Keratinocyte (primary cell): ENCODE measurements at regions not wholly inside any gene's neighbourhood (a gene's known extent, or its start where the extent isn't known, plus 50 kb on each side); places are given as distances from the start of the nearest gene placed in this dataset.
A peak's percentile ranks its signal among the peaks of the same experiment; 100 is the strongest.

Source experiments
- DNase-seq: peaks from one replicate; pipeline ENCODE4 v3.0.0-alpha.2; 2011; ENCODE audit warnings: low read depth, missing footprints, low spot score
- FAIRE-seq: peaks from 2 replicates; lab custom pipeline; 2011; peaks lifted over from hg19 to GRCh38; lab: Jason Lieb, UNC
- H2AFZ ChIP-seq: 2 replicates; pipeline ENCODE4 v1.6.0; 2012; ENCODE audit warnings: low read length, control low read depth, inconsistent platforms; ENCODE audit not compliant: control insufficient read depth
- H3K27ac ChIP-seq: 2 replicates; pipeline ENCODE4 v1.5.1; 2011; ENCODE audit warnings: low read length; ENCODE audit not compliant: control insufficient read depth, insufficient read depth
- H3K27me3 ChIP-seq: 3 replicates; pipeline ENCODE4 v1.6.0; 2011; ENCODE audit warnings: low read length; ENCODE audit not compliant: control insufficient read depth, insufficient read depth; ENCODE audit errors: extremely low read depth
- H3K36me3 ChIP-seq, 2 experiments: 2 replicates in 1 of 2; 3 replicates in 1 of 2; pipeline ENCODE4 v1.5.1; 2011; ENCODE audit warnings: low read length in 2 of 2, mild to moderate bottlenecking in 1 of 2; ENCODE audit not compliant: control insufficient read depth in 2 of 2, insufficient read depth in 2 of 2; ENCODE audit errors: extremely low read depth in 1 of 2
- H3K4me1 ChIP-seq: 3 replicates; pipeline ENCODE4 v1.5.1; 2011; ENCODE audit warnings: low read length; ENCODE audit not compliant: control insufficient read depth, insufficient read depth; ENCODE audit errors: extremely low read depth
- H3K4me2 ChIP-seq: 3 replicates; pipeline ENCODE4 v1.6.0; 2011; ENCODE audit warnings: low read depth, low read length; ENCODE audit not compliant: control insufficient read depth, insufficient read depth; ENCODE audit errors: extremely low read depth
- H3K4me3 ChIP-seq, 3 experiments: fragments of 200-600 bp in 1 of 3; sonication (generic) in 1 of 3; 2 replicates in 2 of 3; 3 replicates in 1 of 3; pipeline ENCODE4 v1.5.1; 2011 to 2016; ENCODE audit warnings: low read length in 3 of 3, mild to moderate bottlenecking in 3 of 3, control low read depth in 2 of 3, inconsistent platforms in 1 of 3, low read depth in 1 of 3, mixed read lengths in 1 of 3, mixed run types in 1 of 3, moderate library complexity in 1 of 3; ENCODE audit not compliant: control insufficient read depth in 2 of 3, insufficient read depth in 2 of 3; ENCODE audit errors: extremely low read depth in 1 of 3
- H3K79me2 ChIP-seq: 2 replicates; pipeline ENCODE4 v1.6.0; 2012; ENCODE audit warnings: low read length; ENCODE audit not compliant: control insufficient read depth, insufficient read depth
- H3K9ac ChIP-seq: 3 replicates; pipeline ENCODE4 v1.6.0; 2011; ENCODE audit warnings: low read length; ENCODE audit not compliant: control insufficient read depth, insufficient read depth; ENCODE audit errors: extremely low read depth
- H3K9me1 ChIP-seq: 3 replicates; pipeline ENCODE4 v1.6.0; 2011; ENCODE audit warnings: low read length; ENCODE audit not compliant: control insufficient read depth, insufficient read depth; ENCODE audit errors: extremely low read depth
- H3K9me3 ChIP-seq: 2 replicates; pipeline ENCODE4 v1.5.1; 2012; ENCODE audit warnings: low read depth, low read length; ENCODE audit not compliant: control insufficient read depth
- H4K20me1 ChIP-seq: 3 replicates; pipeline ENCODE4 v1.6.0; 2011; ENCODE audit warnings: low read length; ENCODE audit not compliant: control insufficient read depth, insufficient read depth; ENCODE audit errors: extremely low read depth
- CTCF ChIP-seq, 3 experiments: IDR thresholded peaks in 1 of 3; conservative IDR thresholded peaks in 1 of 3; optimal IDR thresholded peaks in 1 of 3; 2 replicates in 2 of 3; 3 replicates in 1 of 3; pipeline versions ENCODE3 to v1.5.1; 2011; ENCODE audit warnings: low read length in 3 of 3, mild to moderate bottlenecking in 3 of 3, moderate library complexity in 2 of 3, control low read depth in 1 of 3, inconsistent platforms in 1 of 3; ENCODE audit not compliant: insufficient read depth in 2 of 3; ENCODE audit errors: extremely low read depth in 1 of 3
- EZH2 ChIP-seq: IDR thresholded peaks from one replicate; pipeline ENCODE4 v1.6.1; 2012; ENCODE audit warnings: inconsistent platforms, mild to moderate bottlenecking, low read length, moderate library complexity
- dilution Hi-C: fragments of 300-500 bp; cut with MboI; formaldehyde crosslinking; loops from one replicate; pipeline ENCODE4 v1.7.0; 2020; ENCODE audit warnings: low sequenced_read_pairs; ENCODE audit not compliant: extremely low pct_ligation_motif_present

DNA sequence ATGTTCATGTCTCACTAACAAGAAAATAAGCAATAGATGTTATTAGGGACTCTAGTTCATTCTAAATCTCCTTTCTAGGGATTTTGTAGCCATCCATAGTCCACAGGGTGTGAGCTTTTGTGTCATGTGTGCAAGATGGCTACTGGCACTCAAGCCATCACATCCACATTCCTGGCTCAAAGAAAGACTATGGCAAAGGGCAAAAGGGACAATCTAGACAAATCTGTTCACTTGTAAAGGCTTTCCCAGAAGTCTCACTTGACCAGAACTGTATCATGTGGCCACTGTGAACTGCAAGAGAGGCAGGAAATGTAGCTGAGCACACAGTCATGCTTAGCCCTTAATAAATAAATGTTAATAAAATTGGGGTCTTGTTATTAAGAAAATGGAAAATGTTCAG lies 212.6 kb upstream of the EXOC2 start:
- peaks cover 6% of the 10 kb centered on the region for H3K27me3 ChIP-seq

DNA sequence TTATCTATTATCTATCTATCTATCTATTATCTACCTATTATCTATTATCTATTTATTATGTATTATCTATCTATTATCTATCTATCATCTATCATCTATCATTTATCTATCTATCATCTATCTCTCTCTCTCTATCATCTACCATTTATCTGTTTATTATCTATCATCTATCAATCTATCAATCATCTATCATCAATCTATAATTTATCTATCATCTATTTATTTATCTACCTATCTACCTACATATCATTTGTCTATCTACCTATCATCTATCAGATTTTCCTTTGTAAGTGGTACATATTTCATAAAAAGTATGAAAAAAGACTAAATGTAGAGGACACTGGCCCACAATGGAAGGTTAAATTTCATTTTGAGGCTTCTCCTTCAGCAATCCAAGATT lies 212.1 kb upstream of the EXOC2 start:
- Histone ChIP-seq H3K9ac (no peak overlapping the region), H2AFZ (no peak overlapping the region), H3K27ac (no peak overlapping the region), H3K27me3 (peaks cover 6% of the 10 kb centered on the region), H3K4me1 (no peaks in the 10 kb centered on the region), H3K4me3 (no peak overlapping the region), H3K36me3 (no peaks in the 10 kb centered on the region), H3K9me3 (no peaks in the 10 kb centered on the region), H3K79me2 (no peaks in the 10 kb centered on the region), H3K9me1 (no peaks in the 10 kb centered on the region), H3K4me2 (no peak overlapping the region), H4K20me1 (no peaks in the 10 kb centered on the region)
- FAIRE-seq (no peak), DNase-seq (no peak)
- dilution Hi-C loops = no loop called here
- no peak for TF ChIP-seq EZH2
- no peak for TF ChIP-seq CTCF (optimal IDR thresholded peaks at IDR 0.05 in 1 of 3, IDR thresholded peaks at IDR 0.05 in 1 of 3, conservative IDR thresholded peaks at IDR 0.05 in 1 of 3; ENCODE audit: extremely low read depth in 1 of 3, insufficient read depth in 2 of 3, low read length in 3 of 3)

More for the DNA sequence above, 212.6 kb upstream of the EXOC2 start:
- no peaks in the 10 kb centered on the region for H3K9me1 ChIP-seq
- H3K4me3 ChIP-seq = no peak overlapping the region
- H3K4me1 ChIP-seq = no peaks in the 10 kb centered on the region
- no peak overlapping the region for H3K27ac ChIP-seq
- no peaks in the 10 kb centered on the region for H3K36me3 ChIP-seq
- FAIRE-seq = no peak
- dilution Hi-C loops = no loop called here
- no peak for TF ChIP-seq EZH2
- TF ChIP-seq CTCF (optimal IDR thresholded peaks at IDR 0.05 in 1 of 3, IDR thresholded peaks at IDR 0.05 in 1 of 3, conservative IDR thresholded peaks at IDR 0.05 in 1 of 3; ENCODE audit: extremely low read depth in 1 of 3, insufficient read depth in 2 of 3, low read length in 3 of 3) = no peak
- DNase-seq = no peak
- H4K20me1 ChIP-seq = no peaks in the 10 kb centered on the region
- no peaks in the 10 kb centered on the region for H3K79me2 ChIP-seq
- H3K4me2 ChIP-seq = no peak overlapping the region
- H3K9ac ChIP-seq = no peak overlapping the region
- peak overlapping the region; percentile 12 for H2AFZ ChIP-seq
- H3K9me3 ChIP-seq = no peaks in the 10 kb centered on the region
